ENCODE measurements at regions not wholly inside any gene's neighbourhood (a gene's known extent, or its start where the extent isn't known, plus 50 kb on each side); places are given as distances from the start of the nearest gene placed in this dataset.

DNA sequence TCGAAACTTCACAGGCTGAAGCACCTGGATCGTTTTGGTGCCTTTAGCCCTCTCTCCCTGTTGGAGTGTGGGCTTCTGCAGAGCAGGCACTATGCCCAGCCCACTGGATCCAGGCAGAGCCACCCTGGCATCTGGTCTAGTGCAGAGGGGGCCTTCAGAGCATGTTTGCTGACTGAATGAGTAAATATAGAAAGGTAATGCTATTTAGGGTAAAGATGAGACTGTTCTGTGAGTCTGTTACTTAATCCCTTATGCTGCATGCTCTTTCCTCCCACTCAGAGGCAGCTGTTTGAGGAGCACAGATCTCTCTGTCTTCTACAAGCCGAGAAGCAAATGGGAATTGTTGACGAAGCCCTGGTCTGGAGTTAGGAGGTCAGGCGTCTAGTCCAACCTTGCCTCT lies 130.2 kb downstream of the RGPD3 start:
- intact Hi-C loops (cut with micrococcal nuclease) (no loop called here), in situ Hi-C loops (cut with MboI) (no loop called here)
- Histone ChIP-seq H3K4me1 (replicated peaks in 1 of 2; ENCODE audit: control insufficient read depth in 2 of 2, insufficient read depth in 2 of 2, low read length in 2 of 2) (peaks cover 0 to 4% of the 10 kb centered on the region in 2 experiments; a peak in 1 of 5 replicates), H3K27me3 (ENCODE audit: control insufficient read depth in 2 of 2, insufficient read depth in 2 of 2, low read length in 2 of 2) (peaks cover 3 to 18% of the 10 kb centered on the region in 2 experiments; a peak in 4 of 5 replicates), H3K27ac (ENCODE audit: extremely low read depth, low read depth, low read length) (no peak overlapping the region), H3K4me2 (ENCODE audit: insufficient read depth, low read length) (no peak overlapping the region), H4K20me1 (replicated peaks; ENCODE audit: control insufficient read depth, insufficient read depth, low read length) (no peaks in the 10 kb centered on the region), H2AFZ (ENCODE audit: low read depth, low read length) (no peak overlapping the region), H3K4me3 (no peak overlapping the region), H3K9me3 (replicated peaks; ENCODE audit: control insufficient read depth, insufficient read depth, low read depth, low read length) (no peaks in the 10 kb centered on the region), H3K36me3 (ENCODE audit: control insufficient read depth, insufficient read depth, low read length) (no peaks in the 10 kb centered on the region), H3K9me1 (ENCODE audit: control insufficient read depth, insufficient read depth, low read length) (no peaks in the 10 kb centered on the region), H3K79me2 (ENCODE audit: control insufficient read depth, insufficient read depth, low read length) (no peaks in the 10 kb centered on the region), H3K9ac (ENCODE audit: insufficient read depth in 1 of 2, low read depth in 2 of 2, low read length in 2 of 2) (no peak overlapping the region)
- ChIA-PET POLR2A (no interaction called here), CTCF (ENCODE audit: low intra/inter-chr PET ratio) (no interaction called here)
- BruUV-seq (replicated peaks) = no TSS peak
- ATAC-seq (no peak), DNase-seq (ENCODE audit: extremely low read depth in 1 of 4, low spot score in 3 of 4) (no peak), FAIRE-seq (no peak)
- WGBS (ENCODE audit: insufficient coverage, low coverage, missing lambda C conversion rate) = 3% methylated on average over 5 of the region's 5 CpGs
- TF ChIP-seq, protein P1, sequence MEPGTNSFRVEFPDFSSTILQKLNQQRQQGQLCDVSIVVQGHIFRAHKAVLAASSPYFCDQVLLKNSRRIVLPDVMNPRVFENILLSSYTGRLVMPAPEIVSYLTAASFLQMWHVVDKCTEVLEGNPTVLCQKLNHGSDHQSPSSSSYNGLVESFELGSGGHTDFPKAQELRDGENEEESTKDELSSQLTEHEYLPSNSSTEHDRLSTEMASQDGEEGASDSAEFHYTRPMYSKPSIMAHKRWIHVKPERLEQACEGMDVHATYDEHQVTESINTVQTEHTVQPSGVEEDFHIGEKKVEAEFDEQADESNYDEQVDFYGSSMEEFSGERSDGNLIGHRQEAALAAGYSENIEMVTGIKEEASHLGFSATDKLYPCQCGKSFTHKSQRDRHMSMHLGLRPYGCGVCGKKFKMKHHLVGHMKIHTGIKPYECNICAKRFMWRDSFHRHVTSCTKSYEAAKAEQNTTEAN (CRISPR knock-in tag; IDR thresholded peaks at IDR 0.05) = no peak
- TF ChIP-seq, protein P2, sequence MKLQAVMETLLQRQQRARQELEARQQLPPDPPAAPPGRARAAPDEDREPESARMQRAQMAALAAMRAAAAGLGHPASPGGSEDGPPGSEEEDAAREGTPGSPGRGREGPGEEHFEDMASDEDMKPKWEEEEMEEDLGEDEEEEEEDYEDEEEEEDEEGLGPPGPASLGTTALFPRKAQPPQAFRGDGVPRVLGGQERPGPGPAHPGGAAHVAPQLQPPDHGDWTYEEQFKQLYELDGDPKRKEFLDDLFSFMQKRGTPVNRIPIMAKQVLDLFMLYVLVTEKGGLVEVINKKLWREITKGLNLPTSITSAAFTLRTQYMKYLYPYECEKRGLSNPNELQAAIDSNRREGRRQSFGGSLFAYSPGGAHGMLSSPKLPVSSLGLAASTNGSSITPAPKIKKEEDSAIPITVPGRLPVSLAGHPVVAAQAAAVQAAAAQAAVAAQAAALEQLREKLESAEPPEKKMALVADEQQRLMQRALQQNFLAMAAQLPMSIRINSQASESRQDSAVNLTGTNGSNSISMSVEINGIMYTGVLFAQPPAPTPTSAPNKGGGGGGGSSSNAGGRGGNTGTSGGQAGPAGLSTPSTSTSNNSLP (IDR thresholded peaks at IDR 0.05; ENCODE audit: borderline replicate concordance, low read depth, low read length) = no peak
- TF ChIP-seq TAF9B (IDR thresholded peaks at IDR 0.05; ENCODE audit: partially characterized antibody) (no peak), MED1 (CRISPR knock-in tag; IDR thresholded peaks at IDR 0.05; ENCODE audit: borderline replicate concordance) (no peak), POLR2H (tag; IDR thresholded peaks at IDR 0.05; ENCODE audit: low read depth) (no peak), FOXM1 (IDR thresholded peaks at IDR 0.05; ENCODE audit: low read depth) (no peak), FOXM1 (CRISPR knock-in tag; IDR thresholded peaks at IDR 0.05; ENCODE audit: low read depth) (no peak), RBM15 (IDR thresholded peaks at IDR 0.05; ENCODE audit: insufficient read depth, low read length) (no peak), ZNF431 (CRISPR knock-in tag; IDR thresholded peaks at IDR 0.05) (no peak), YBX1 (IDR thresholded peaks at IDR 0.05) (no peak), MAZ (CRISPR knock-in tag; conservative IDR thresholded peaks at IDR 0.05 in 1 of 2, IDR thresholded peaks at IDR 0.05 in 1 of 2) (no peak), ZNF146 (CRISPR knock-in tag; IDR thresholded peaks at IDR 0.05; ENCODE audit: unreplicated experiment) (no peak), RBFOX2 (IDR thresholded peaks at IDR 0.05; ENCODE audit: low read depth, low read length) (no peak), ETS2 (tag; IDR thresholded peaks at IDR 0.05; ENCODE audit: borderline replicate concordance, poor library complexity, severe bottlenecking) (no peak), PTBP1 (IDR thresholded peaks at IDR 0.05; ENCODE audit: low read depth, low read length) (no peak)
- TF ChIP-seq, protein P3, sequence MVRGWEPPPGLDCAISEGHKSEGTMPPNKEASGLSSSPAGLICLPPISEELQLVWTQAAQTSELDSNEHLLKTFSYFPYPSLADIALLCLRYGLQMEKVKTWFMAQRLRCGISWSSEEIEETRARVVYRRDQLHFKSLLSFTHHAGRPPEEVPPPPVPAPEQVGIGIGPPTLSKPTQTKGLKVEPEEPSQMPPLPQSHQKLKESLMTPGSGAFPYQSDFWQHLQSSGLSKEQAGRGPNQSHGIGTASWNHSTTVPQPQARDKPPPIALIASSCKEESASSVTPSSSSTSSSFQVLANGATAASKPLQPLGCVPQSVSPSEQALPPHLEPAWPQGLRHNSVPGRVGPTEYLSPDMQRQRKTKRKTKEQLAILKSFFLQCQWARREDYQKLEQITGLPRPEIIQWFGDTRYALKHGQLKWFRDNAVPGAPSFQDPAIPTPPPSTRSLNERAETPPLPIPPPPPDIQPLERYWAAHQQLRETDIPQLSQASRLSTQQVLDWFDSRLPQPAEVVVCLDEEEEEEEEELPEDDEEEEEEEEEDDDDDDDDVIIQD (CRISPR knock-in tag; IDR thresholded peaks at IDR 0.05) = no peak
- TF ChIP-seq, protein P4, sequence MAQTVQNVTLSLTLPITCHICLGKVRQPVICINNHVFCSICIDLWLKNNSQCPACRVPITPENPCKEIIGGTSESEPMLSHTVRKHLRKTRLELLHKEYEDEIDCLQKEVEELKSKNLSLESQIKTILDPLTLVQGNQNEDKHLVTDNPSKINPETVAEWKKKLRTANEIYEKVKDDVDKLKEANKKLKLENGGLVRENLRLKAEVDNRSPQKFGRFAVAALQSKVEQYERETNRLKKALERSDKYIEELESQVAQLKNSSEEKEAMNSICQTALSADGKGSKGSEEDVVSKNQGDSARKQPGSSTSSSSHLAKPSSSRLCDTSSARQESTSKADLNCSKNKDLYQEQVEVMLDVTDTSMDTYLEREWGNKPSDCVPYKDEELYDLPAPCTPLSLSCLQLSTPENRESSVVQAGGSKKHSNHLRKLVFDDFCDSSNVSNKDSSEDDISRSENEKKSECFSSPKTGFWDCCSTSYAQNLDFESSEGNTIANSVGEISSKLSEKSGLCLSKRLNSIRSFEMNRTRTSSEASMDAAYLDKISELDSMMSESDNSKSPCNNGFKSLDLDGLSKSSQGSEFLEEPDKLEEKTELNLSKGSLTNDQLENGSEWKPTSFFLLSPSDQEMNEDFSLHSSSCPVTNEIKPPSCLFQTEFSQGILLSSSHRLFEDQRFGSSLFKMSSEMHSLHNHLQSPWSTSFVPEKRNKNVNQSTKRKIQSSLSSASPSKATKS (CRISPR knock-in tag; IDR thresholded peaks at IDR 0.05) = no peak

Data from K562 (cell line).